ENCODE measurements at regions not wholly inside any gene's neighbourhood (a gene's known extent, or its start where the extent isn't known, plus 50 kb on each side); places are given as distances from the start of the nearest gene placed in this dataset.
"Not testable (repeated sequence)": the region's sequence is repeated elsewhere in the genome, so short reads cannot be mapped to it uniquely, and the experiment has no call there.

DNA sequence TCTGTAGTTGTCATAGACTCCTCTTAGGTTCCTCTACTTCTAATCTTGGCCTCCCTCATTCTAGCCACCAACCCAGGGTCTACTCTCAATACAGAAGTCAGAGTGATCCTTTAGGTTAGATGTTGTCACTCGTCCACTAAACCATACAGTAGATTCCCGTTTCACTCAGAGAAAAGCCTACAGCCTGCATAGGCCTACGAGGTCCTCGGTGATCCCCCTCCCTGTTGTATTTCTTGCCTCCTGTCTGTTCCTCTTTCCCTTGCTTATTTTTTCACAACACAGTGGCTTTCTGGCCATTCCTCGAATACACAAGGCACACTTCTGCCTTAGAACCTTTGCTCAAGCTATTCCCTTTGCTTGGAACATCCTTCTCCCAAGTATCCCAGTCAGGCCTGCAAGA lies 183.0 kb upstream of the PRSS1 start:
- DNase-seq: no peak

DNA sequence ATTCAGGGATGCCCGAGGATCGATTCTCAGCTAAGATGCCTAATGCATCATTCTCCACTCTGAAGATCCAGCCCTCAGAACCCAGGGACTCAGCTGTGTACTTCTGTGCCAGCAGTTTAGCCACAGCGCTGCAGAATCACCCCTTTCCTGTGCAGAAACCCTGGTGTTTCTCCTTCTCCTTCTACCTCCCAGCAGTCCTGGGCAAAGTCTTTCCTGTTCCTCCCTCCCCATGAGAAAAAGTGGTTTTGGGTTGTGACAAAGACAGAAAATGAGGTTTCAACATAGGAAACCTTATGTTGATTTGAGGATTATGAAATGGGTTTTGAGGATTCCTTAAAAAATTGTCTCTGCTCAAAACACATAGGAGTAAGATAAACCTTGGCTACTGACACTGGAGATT lies 185.1 kb upstream of the PRSS1 start:
- not testable (repeated sequence) for DNase-seq

DNA sequence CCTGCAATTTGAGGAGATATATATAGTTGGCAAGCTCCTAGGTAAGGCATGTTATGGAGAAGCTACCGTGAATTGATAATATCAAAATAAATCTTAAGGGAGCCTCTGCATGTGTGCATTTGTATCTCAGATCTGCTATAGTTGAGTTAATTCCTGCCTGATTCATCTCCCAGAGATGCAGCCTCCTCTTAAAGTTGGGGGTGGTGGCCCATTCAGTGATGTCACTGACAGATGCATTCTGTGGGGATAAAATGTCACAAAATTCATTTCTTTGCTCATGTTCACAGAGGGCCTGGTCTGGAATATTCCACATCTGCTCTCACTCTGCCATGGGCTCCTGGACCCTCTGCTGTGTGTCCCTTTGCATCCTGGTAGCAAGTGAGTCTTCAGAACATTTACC lies 185.8 kb upstream of the PRSS1 start:
- no peak for DNase-seq

DNA sequence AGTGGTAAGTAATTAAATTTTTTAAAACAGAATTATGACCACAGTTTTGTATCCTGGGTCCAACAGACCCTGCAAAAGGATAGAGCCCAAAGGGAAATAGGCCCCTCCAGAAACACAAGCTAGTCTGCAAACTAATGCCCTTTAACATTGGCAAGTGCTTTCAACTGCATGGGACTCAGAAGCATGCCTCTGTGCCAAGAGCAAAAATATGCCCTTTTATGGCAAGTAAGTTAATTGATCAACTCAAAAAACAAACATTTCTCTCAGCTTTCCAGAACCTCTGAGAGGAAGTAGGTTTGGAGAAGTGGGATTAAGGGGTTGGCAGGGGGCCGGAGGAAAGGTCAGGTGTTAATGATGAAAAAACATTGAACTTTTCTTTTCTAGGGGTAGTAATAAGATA lies 186.6 kb upstream of the PRSS1 start:
- no peak for DNase-seq

DNA sequence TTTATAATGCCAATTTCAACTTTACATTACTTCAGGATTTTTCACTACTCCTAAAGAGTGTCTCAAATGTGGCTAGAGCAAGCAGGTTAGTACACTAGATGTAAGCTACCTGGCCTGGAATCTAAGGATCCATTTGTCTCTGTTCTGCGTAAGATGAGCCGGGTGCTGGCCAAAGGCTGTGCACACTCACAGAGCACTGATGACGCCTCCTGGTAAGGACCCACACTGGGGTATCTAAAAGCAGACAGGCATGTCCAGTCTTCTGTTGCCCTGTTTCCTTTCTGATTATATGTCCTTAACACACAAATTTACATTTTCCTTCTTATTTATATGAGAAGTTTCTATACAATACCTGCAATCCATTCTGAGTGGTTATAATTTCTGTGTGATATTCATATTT lies 187.9 kb upstream of the PRSS1 start:
- DNase-seq: not testable (repeated sequence)

DNA sequence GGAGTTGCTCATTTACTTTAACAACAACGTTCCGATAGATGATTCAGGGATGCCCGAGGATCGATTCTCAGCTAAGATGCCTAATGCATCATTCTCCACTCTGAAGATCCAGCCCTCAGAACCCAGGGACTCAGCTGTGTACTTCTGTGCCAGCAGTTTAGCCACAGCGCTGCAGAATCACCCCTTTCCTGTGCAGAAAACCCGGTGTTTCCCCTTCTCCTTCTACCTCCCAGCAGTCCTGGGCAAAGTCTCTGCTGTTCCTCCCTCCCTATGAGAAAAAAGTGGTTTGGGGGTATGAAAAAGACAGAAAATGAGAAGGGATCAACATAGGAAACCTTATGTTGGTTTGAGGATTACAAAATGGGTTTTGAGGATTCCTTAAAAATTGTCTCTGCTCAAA lies 188.5 kb upstream of the PRSS1 start:
- DNase-seq: not testable (repeated sequence)

DNA sequence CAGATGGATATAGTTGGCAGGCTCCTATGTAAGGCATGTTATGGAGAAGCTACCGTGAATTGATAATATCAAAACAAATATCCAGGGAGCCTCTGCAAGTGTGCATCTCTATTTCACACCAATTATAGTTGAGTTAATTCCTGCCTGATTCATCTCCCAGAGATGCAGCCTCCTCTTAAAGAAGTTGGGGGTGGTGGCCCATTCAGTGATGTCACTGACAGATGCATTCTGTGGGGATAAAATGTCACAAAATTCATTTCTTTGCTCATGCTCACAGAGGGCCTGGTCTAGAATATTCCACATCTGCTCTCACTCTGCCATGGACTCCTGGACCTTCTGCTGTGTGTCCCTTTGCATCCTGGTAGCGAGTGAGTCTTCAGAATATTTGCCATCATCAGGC lies 189.1 kb upstream of the PRSS1 start:
- no peak for DNase-seq

DNA sequence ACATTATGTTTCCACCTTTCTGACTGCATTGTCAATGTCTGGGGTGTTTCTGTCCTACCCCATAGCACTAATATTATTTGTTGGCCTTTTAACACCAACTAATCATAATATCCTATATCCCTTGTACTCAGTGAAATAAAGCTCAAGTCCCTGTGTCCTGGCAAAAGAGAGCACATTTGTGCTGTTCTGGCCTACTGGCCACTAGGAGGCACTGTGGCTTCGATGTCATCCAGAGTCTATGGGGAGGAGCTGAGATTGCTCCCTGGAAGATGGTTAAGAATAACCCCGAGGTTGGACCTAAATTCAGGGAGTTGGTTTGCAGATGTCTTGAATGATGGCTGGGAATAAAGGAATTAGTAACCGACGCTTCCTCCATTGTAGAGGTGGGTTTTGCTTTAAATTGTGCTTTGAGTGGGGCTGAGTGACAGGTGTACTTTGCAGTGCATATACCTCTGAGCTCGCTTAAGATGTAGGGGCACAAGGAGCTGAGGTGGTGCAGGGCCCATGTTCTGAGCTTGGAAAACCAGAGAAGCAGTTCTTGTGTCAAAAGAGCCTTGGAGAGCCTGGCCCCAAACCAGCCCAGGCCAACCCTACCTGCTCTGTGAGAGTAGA lies 191.2 kb upstream of the PRSS1 start:
- peak; percentile 46 for DNase-seq

DNA sequence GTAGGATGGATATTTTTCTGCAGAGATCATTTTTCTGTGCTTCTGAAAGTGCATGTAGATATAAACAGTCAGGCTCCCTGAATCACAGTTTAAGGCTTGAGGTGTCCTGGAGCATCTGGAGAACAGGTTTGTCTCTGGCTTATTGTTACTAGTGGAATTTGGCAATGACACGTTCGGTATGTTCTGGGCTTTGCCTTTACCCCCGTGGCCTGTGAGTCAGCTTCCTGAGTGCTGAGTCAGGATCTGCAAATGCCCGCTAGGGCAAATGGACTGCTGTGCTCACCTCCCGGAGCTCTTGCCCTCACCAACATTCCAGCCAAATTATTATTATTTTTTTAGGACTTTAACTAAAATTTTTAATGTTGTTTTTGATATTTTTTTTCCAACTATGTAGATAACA lies 192.5 kb upstream of the PRSS1 start:
- DNase-seq: peak; percentile 16

DNA sequence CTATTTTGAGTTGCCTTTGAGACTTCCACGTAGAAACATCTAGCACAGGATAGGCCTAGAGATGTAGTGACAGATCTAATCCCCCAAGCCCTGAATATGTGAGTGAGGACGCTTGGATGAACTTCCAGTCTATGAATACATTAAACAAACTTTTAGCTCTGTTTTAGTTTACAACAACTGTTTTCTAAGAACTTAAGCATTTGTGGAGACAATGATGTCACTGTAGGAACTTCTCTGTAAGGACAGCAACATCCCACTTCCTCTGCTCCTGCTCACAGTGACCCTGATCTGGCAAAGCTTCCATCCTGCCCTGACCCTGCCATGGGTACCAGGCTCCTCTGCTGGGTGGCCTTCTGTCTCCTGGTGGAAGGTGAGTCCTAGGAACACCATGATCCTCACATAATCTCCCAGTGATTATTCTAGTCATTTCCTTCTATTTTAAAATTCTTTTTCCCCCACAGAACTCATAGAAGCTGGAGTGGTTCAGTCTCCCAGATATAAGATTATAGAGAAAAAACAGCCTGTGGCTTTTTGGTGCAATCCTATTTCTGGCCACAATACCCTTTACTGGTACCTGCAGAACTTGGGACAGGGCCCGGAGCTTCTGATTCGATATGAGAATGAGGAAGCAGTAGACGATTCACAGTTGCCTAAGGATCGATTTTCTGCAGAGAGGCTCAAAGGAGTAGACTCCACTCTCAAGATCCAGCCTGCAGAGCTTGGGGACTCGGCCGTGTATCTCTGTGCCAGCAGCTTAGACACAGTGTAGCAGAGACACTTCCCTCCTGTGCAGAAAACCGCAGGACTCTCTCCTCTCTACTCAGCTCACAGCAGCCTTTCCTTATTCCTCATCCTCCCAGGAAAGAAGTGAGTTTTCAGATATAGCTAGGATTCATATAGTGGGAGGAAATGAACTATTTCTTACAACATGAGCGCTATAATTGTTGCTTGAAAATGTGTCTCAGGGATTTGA lies 194.4 kb upstream of the PRSS1 start:
- no peak for DNase-seq

DNA sequence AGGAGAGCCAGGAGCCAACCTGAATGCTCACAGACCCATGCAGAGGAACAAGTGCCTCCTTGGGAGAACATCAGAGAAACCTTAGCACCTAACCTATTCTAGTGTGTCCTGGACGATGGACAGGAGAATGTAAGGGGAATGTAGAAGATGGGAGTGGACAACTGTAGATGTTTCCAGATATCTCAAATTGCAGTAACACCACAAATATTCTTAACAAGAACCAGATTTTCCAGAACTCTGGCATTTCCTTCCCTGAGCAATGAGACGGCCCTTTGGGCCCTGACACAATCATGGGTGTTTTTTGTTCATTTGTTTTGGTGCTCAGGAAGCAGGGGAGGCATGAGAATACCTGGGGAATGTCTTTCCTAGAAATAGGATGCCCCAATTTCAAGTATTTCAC lies 196.1 kb upstream of the PRSS1 start:
- no peak for DNase-seq

DNA sequence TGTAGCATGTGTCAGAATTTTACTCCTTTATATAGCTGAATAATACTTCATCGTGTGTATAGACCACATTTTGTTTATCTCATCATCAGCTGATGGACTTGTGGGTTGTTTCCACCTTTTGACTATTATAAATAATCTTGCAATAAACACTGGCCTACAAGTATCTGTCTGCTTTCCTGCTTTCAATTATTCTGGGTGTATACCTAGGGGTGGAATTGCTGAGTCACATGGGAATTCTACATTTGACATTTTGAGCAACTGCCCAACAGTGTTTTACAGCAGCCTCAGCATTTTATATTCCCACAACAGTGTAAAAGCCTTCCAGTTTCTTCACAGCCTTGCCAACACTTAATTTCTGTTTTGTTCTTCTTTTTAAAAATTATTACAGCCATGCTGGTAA lies 200.3 kb upstream of the PRSS1 start:
- no peak for DNase-seq

DNA sequence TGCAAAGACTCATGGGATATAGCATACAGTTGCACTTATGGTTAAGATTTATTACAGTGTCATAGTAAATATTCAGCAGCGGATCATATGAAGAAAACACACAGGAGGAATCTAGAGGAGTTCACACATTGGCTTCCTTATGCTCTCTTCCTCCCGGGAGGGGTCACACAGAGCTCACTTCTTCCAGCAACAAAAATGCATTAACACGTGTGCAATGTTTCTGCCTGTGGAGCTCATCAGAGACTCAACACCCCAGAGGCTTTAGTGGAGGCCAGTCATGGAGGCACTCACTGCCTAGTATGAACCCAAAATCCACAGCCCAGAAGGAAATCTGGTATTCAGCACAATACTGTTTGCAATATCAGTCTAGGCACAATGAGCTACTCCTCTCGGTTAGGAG lies 202.8 kb upstream of the PRSS1 start:
- no peak for DNase-seq

DNA sequence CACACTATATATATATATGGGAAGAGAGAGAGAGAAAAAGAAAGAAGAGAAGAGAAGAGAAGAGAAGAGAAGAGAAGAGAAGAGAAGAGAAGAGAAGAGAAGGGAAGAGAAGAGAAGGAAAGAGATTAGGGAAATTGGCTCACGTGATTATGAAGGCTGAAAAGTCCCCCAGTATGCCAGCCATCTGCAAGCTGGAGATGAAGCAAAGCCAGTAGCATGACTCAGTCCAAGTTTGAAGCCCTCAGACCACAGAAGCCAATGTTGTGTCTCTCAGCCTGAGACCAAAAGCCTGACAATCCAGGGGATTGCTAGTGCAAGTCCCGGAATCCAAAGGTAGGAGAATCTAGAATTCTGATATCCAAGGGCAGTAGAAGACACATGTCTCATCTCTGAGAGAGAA lies 206.3 kb upstream of the PRSS1 start:
- no peak for DNase-seq

DNA sequence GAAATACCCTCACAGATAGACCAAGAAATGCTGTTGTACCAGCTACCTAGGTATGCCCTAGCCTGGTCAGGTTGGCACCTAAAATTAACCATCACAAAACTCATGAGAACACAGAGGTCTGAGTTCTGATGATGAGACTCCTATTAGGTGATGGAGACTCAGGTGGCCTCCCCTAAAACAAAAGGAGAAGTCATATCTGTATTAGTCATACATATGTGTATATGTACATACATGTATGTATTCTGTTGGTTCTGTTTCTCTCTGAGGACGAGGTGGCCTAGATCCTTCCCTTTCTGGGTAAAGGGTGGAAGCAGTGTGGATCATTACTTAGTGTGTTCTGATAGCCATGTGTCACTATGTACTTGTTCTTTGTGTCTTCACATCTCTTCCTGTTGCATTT lies 207.2 kb upstream of the PRSS1 start:
- no peak for DNase-seq

DNA sequence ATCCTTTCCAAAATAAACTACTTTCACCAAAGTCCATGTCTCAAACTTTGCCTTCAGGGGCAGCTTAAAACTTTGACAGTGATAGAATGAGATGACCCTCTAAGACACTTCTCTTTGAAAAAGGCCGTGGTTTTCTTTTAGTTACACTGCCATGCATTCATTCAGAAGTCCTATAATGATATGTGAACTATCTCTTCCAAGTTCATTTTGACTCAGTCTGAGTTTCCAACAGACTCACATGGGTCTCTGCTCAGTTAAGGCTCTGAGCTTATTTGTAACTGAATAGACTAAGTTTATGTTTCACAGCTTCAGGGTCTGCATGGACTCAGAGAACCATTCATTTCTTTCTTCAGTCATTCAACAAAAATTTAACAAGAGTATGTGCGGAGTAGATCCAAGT lies 208.9 kb upstream of the PRSS1 start:
- DNase-seq: no peak

DNA sequence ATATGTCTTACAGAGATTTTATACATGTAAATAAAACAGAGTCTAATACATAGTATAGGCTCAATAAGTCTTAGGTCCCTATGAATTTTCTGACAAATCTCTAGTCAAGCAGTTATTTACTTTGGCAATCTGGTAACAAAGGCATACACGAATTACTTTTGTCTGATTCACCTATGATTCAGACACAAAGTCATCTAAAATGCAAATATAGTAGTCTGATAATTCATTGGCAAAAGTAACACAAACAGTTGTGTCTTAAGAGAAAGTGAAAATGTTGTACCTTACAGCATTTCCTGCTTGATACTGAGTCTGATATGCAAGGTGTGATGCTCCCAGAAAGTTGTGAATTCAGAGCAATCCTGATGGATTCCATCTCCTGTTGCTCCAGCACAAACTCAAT lies 209.4 kb upstream of the PRSS1 start:
- no peak for DNase-seq

DNA sequence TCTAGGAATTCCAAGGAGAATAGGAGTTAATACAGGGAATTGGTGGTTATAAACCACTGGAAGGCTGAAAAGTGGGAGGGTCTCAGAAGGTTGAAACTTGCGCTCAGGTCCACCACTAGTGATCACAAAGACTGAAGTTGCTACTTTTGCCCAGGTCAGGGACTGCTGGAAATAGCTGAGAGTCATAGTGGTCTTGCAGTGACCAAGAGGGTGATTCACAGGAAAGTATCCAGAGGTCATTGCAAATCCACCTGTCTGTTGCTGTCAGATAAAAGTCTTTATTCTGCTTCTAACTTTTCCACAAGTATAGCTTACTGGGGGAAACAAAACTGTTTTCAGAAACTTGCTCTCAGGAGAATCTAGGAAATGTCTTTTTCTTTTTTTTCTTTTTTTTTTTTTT lies 211.5 kb upstream of the PRSS1 start:
- DNase-seq: no peak

DNA sequence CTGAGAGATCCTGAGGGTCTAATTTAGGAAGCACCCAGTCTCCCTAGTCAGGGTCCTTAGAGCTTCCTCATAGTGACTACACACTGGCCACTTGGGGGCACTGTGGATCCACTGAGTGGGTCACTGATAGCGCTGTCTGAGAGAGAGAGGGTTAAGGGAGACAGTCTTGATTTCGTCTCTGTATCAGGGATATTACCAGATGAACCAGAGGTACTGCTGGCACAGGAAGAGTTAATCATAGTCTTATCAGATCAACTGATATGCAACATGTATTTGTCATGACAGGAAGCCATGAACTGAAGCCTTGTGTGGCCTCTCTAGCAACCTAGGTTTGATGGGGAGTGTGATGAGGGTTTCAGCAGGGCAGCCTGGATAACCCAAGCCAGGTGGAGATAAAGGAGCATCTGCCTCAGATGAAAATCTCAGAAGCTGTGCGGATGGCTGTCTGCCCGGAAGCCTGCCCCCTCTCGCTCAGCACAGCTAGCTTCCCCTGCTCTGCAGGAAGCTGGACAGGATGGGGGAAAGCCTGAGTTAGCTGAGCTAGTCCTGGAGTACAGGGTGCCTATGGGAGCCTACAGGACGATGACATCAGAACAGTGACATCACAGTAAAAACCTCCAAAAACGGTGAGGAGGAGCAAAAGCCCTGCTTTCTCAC lies 214.0 kb upstream of the PRSS1 start:
- DNase-seq: peak; percentile 49

DNA sequence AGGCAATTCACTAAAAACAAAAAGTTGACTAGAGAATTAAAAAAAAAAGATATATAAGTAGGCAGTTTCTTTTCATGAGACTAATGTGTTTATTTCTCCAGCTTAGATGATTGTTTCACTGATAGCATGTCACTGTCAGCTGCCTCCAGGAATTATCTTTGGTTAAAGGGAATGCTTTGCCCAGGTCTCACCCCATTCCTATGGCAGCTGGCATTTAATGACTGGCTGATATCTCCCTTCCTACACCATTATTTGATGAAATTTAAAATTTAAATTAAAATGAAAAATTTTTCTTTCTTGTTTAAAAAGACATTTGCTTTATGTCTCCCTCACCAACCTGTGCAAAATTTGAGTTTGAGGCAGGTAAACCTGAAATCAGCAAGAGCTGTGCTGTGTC lies 214.5 kb upstream of the PRSS1 start:
- no peak for DNase-seq

DNA sequence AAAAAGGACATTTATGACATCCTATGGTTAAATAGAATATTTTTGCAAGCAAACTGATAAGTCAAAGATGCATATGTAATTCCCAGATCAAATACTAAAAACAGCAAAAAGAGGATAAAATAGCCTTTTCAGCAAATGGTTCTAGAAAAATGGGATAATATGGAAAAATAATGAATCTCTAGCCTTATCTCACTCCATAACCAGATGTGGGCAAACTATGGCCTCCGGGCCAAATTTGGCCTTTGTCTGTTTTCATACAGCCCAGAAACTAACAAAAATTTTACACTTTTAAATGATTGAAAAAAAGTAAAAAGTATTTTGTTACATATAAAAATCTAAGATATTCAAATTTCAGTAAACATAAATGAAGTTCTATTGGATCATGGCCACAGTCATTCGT lies 215.4 kb upstream of the PRSS1 start:
- DNase-seq: no peak

DNA sequence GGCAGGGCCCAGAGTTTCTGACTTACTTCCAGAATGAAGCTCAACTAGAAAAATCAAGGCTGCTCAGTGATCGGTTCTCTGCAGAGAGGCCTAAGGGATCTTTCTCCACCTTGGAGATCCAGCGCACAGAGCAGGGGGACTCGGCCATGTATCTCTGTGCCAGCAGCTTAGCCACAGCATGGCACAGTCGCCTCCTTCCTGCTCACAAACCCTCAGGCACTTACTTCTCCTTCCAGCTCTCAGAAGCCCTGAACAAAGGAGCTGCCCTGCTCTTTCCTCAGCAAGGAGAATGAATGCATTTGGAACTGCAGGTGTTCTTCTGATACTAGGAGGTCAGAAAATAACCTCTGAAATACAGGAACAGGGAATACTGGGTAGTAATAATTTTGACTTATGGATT lies 219.7 kb upstream of the PRSS1 start:
- DNase-seq: no peak

DNA sequence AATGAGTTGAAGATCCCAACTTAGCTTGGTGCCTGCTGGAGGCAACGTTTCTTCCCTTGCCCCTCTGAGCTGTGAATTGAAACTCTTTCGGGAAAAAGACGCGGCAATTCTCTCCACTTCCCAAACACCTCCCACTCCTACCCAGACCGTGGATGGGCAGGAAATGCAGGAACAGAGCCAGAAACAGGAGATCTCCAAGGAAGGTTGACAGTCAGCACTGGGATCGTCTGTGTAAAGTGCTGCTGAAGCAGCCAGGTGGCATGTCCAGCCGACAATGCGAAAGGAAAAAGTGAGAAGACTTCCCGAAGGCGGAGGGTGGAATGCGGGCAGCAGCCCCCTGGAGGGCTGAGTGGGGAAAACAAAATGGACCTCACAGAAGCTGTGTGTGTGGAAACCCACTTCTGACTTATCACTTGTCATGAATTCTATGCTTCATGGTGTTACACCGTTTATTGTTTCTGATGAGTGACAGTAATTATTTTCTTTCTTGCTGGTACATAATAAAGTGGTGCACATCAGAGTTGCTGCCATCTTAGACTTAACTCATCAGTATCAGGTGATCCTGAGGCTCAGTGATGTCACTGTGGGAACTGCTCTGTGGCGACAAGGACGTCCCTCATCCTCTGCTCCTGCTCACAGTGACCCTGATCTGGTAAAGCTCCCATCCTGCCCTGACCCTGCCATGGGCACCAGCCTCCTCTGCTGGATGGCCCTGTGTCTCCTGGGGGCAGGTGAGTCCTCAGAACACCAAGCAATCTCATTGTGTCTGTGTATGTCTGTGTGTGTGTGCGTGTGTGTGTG lies 220.5 kb upstream of the PRSS1 start:
- no peak for DNase-seq
